Fibroblast of mammary gland (primary cell): ENCODE measurements at regions not wholly inside any gene's neighbourhood (a gene's known extent, or its start where the extent isn't known, plus 50 kb on each side); places are given as distances from the start of the nearest gene placed in this dataset.

Source experiments
- DNase-seq: peaks from one replicate; pipeline ENCODE4 v3.0.0-alpha.2; 2010; ENCODE audit warnings: low read depth
- H3K4me3 ChIP-seq: 2 replicates; pipeline ENCODE4 v1.5.1; 2011; ENCODE audit warnings: low read depth, mild to moderate bottlenecking, low read length, moderate library complexity; ENCODE audit not compliant: control insufficient read depth
- CTCF ChIP-seq: conservative IDR thresholded peaks from 2 replicates; pipeline ENCODE4 v1.5.1; 2011; ENCODE audit warnings: low read depth, low read length, inconsistent platforms; ENCODE audit not compliant: control insufficient read depth, insufficient read depth

DNA sequence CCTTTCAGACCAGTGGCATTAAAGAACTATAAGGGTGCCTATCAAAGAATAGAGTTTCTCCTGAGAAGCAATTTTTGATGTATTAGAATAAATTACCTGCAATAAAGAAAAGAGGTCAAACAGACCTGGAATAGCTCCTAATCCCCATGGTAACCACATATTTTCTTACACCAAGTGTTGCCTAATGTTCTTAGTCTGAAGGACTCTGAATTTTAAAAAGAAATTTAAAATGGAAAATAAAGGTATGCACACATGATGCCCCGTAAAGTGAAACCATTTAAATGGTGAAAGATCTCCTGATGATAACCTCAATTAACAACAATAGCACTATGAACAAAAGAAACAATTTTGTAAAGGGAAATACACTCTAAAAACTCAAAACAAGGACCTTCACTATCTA is 55.1 kb upstream of the LOC128125822 start:
- no peak for DNase-seq
- TF ChIP-seq CTCF = no peak
- no peak overlapping the region for H3K4me3 ChIP-seq

DNA sequence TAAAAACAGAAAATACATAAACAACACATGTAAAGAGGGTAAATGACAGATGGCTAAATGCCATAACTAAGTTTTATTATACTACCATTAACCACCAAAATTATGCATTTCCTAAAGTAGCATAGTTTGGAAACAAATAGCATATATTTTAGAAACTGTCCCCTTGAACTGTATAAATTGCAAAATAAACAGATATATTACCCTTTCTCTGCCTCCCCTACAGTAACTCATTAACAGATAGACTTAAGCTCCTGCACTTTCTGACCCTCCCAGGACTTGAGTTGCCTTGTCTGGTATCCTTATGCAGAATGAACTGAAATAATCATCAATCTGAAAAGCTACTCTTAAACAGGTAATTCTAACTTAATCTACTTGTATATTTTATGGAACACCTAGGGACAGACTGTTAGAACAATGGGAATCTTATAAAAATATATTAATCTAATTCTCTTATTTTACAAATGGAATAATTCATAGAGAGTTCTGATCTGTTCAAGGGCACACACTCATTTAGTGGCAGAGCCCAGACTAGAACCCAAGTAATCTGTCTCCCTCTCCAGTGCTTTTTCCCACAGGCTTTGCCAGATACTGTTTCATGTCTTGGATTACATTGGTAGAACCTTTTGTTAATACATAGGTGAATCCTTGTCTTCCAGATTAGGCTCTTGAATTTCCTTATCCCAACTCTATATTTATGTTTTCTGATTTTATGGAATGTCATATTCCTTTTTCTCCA is 50.6 kb upstream of the LOC128125822 start:
- H3K4me3 ChIP-seq = no peak overlapping the region
- no peak for DNase-seq
- TF ChIP-seq CTCF = no peak
